ENCODE measurements at regions not wholly inside any gene's neighbourhood (a gene's known extent, or its start where the extent isn't known, plus 50 kb on each side); places are given as distances from the start of the nearest gene placed in this dataset.

- Histone ChIP-seq H3K4me3 (no peak overlapping the region), H3K9me3 (no peaks in the 10 kb centered on the region), H3K27me3 (no peaks in the 10 kb centered on the region), H3K36me3 (no peaks in the 10 kb centered on the region), H3K4me1 (no peaks in the 10 kb centered on the region), H3K27ac (no peak overlapping the region)
- DNase-seq: no peak
- intact Hi-C loops (cut with DNase I; ENCODE audit: low total_unique reads): no loop called here
- TF ChIP-seq POLR2A (IDR thresholded peaks at IDR 0.05): no peak
- no peak for TF ChIP-seq CTCF (IDR thresholded peaks at IDR 0.05)
Measured at GRCh38 chr5:143541943-143542797, 138.7 kb upstream of the NR3C1 start.

GRCh38 chr5:143539742-143540141 is 136.3 kb upstream of the NR3C1 start:
- H3K4me3 ChIP-seq: no peak overlapping the region
- DNase-seq: no peak
- H3K27ac ChIP-seq: no peak overlapping the region
- no peaks in the 10 kb centered on the region for H3K27me3 ChIP-seq
- H3K36me3 ChIP-seq: no peaks in the 10 kb centered on the region
- no peaks in the 10 kb centered on the region for H3K4me1 ChIP-seq
- intact Hi-C loops (cut with DNase I; ENCODE audit: low total_unique reads): no loop called here
- H3K9me3 ChIP-seq: no peaks in the 10 kb centered on the region
- TF ChIP-seq POLR2A (IDR thresholded peaks at IDR 0.05): no peak
- no peak for TF ChIP-seq CTCF (IDR thresholded peaks at IDR 0.05)

- TF ChIP-seq CTCF (IDR thresholded peaks at IDR 0.05) (no peak), POLR2A (IDR thresholded peaks at IDR 0.05) (no peak)
- Histone ChIP-seq H3K4me1 (no peaks in the 10 kb centered on the region), H3K27ac (no peak overlapping the region), H3K9me3 (no peaks in the 10 kb centered on the region), H3K36me3 (no peaks in the 10 kb centered on the region), H3K27me3 (no peaks in the 10 kb centered on the region), H3K4me3 (no peak overlapping the region)
- intact Hi-C loops (cut with DNase I; ENCODE audit: low total_unique reads): no loop called here
- DNase-seq: no peak
Measured at GRCh38 chr5:143537056-143537455, 133.6 kb upstream of the NR3C1 start.

- Histone ChIP-seq H3K9me3 (no peaks in the 10 kb centered on the region), H3K27ac (no peak overlapping the region), H3K36me3 (no peaks in the 10 kb centered on the region), H3K27me3 (no peaks in the 10 kb centered on the region), H3K4me1 (no peaks in the 10 kb centered on the region), H3K4me3 (no peak overlapping the region)
- TF ChIP-seq CTCF (IDR thresholded peaks at IDR 0.05) (no peak), POLR2A (IDR thresholded peaks at IDR 0.05) (no peak)
- intact Hi-C loops (cut with DNase I; ENCODE audit: low total_unique reads): no loop called here
- no peak for DNase-seq
Measured at GRCh38 chr5:143536364-143536763, 132.9 kb upstream of the NR3C1 start.

GRCh38 chr5:143534761-143535154 is 131.3 kb upstream of the NR3C1 start:
- intact Hi-C loops (cut with DNase I; ENCODE audit: low total_unique reads): no loop called here
- no peak for TF ChIP-seq POLR2A (IDR thresholded peaks at IDR 0.05)
- no peak for TF ChIP-seq CTCF (IDR thresholded peaks at IDR 0.05)

More at GRCh38 chr5:143534761-143535154, 131.3 kb upstream of the NR3C1 start:
- Histone ChIP-seq H3K4me1 (no peaks in the 10 kb centered on the region), H3K4me3 (no peak overlapping the region), H3K9me3 (no peaks in the 10 kb centered on the region), H3K36me3 (no peaks in the 10 kb centered on the region), H3K27me3 (no peaks in the 10 kb centered on the region), H3K27ac (no peak overlapping the region)
- DNase-seq: no peak

All from uterus (tissue), 3 donors.